GM21529 (cell line): ENCODE measurements at regions not wholly inside any gene's neighbourhood (a gene's known extent, or its start where the extent isn't known, plus 50 kb on each side); places are given as distances from the start of the nearest gene placed in this dataset.

ENCODE experiments used
- ATAC-seq: cut with Tn5 transposase; IDR thresholded peaks from one replicate; pipeline ENCODE4 v1.9.1; 2021; ENCODE audit not compliant: unreplicated experiment

DNA sequence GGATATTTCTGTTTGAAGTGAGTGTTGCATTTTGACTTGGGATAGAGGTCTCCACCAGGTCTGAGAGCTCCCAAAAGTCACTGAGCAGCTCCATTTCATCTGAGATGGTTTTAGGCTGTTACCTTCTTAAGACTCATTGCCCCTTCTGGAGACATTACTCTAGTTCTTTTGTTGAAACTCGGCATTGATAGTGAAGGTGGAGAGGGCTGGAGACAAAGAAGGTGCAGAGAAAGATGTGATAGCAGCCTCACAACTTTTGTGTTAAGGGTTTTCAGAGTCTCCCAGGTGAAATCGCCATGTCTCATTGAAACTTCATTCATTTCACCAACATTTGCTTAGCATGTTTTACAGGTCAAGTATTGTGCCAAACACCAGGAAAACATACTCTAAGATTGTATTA lies 219.6 kb downstream of the INSIG2 start:
- ATAC-seq = no peak

- ATAC-seq = no peak
Measured at GRCh38 chr2:118301248-118301647, 213.0 kb downstream of the INSIG2 start.

GRCh38 chr2:118300832-118301231 lies 212.6 kb downstream of the INSIG2 start:
- no peak for ATAC-seq

DNA sequence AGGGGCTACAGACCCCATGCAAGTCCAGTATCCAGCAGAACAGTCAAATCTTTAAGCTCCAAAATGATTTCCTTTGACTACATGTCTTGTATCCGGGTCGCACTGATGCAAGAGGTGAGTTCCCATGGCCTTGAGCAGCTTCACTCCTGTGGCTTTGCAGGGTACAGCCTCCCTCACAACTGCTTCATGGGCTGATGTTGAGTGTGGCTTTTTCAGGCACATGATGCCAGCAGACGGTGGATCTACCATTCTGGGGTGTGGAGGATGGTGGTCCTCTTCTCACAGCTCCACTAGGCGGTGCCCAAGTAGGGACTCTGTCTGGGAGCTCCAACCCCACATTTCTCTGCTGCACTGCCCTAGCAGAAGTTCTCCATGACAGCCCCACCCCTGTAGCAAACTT lies 208.4 kb downstream of the INSIG2 start:
- ATAC-seq = no peak

DNA sequence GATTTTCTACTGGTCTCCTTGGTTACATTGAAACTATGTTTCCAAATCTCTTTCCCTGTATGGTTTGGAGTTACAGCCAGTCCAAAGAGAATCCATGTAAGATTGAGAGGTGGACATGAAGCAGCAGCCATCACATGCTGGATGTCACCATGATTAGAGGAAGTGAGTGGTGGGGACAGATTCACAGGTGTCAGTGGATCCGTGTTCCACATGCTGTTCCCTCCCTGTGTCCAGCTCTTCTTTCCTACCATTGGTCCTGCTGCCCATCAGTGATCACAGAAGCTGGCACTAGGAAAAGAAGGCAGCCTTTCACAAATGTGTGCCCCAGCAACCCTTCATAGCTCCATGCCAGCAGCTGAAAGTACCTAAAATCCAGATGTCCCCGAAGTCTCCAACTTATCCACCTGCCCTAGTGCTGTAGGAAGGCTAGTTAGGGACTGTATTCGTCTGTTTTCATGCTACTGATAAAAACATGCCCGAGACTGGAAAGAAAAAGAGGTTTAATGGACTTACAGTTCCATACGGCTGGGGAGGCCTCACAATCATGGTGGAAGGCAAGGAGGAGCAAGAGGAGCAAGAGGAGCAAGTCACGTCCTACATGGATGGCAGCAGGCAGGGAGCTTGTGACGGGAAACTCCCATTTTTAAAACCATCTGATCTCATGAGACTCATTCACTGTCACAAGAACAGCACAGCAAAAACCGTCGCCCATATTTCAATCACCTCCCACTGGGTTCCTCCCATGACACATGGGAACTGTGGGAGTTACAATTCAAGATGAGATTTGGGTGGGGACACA lies 207.5 kb downstream of the INSIG2 start:
- no peak for ATAC-seq

- no peak for ATAC-seq
Measured at GRCh38 chr2:118294063-118294462, 205.8 kb downstream of the INSIG2 start.

- no peak for ATAC-seq
Measured at GRCh38 chr2:118292991-118293390, 204.7 kb downstream of the INSIG2 start.

DNA sequence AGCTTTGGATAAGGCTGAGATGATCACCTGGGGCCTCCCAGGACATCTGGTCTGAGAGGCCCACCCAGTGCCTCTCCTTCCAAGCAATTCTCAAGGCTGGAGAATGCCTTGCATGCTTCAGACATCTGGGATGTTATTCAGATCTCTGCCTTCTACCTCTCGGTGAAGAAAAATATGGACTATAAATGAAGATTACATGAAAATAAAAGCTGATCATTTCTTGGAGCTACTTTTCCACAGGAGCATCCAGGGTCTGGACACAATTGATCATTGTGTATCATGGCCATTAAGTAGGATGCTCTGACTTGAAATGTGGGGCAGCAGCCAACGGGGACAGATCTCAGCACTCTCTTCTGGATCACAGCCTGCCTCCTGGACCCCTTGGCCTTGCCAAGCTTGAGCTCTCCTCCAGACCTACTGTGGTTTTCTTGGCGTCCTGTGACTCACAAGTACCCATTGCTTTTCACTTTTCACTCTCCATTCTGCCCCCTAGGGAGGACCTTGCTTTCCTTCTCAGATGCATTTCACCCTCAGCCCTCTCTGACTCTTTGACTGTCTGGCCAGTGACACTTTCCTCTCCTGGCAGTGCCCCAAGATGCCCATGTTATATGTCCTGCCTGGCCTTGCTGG lies 203.1 kb downstream of the INSIG2 start:
- no peak for ATAC-seq

- ATAC-seq = no peak
Measured at GRCh38 chr2:118290411-118291250, 202.4 kb downstream of the INSIG2 start.

DNA sequence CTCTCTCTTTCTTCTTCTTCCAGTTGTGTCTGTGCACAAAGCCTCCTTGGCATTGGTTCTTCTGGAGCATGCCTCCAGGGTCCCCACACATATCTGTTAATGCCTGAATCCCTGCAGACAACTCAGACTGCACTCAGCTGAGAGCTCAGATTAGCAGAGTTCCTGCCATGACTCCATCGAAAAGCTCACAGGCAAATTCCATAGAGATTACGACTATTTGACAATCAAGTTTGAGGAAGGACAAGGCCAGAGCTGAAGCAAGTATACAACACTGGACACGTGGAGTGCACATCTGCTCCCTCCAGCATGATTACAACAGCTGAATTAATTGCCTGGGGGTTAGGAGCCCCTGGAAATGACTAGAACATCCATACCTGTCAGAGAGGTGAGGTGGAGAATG lies 190.7 kb downstream of the INSIG2 start:
- ATAC-seq = no peak

- no peak for ATAC-seq
Measured at GRCh38 chr2:118278046-118278445, 189.8 kb downstream of the INSIG2 start.

GRCh38 chr2:118274841-118275510 lies 186.7 kb downstream of the INSIG2 start:
- ATAC-seq = no peak

GRCh38 chr2:118272391-118272790 lies 184.1 kb downstream of the INSIG2 start:
- no peak for ATAC-seq

DNA sequence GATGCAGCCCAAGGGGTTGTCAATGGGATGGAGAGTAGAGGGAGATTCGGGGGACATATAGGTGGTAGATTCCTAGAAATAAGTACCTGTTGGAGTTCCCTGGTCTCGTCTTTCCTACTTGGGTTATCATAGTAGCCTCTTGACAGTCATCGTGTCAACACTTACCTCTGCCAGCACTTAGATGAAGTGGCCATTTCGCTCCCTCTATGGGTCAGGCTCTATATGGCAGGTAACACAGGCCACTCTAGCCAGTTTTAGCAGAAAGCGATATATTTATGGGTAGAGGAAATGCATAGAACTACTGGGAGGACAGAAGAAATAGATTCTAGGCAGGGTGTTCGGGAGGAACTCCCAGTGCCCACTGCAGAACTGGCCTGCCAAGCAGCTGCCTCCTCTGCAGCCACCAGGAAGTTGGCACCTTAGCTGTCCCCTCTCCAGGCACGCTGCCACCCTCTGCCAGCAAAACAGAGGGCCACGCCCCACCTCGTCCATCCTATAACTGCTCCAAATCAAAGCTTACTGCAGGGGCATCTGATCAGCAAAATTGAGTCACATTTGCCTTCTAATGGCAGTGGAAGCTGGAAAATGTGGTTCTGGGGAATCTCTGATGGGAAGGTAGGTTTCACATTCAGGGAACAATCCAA lies 181.3 kb downstream of the INSIG2 start:
- ATAC-seq = peak; percentile 66

GRCh38 chr2:118268268-118268667 lies 180.0 kb downstream of the INSIG2 start:
- ATAC-seq = no peak

DNA sequence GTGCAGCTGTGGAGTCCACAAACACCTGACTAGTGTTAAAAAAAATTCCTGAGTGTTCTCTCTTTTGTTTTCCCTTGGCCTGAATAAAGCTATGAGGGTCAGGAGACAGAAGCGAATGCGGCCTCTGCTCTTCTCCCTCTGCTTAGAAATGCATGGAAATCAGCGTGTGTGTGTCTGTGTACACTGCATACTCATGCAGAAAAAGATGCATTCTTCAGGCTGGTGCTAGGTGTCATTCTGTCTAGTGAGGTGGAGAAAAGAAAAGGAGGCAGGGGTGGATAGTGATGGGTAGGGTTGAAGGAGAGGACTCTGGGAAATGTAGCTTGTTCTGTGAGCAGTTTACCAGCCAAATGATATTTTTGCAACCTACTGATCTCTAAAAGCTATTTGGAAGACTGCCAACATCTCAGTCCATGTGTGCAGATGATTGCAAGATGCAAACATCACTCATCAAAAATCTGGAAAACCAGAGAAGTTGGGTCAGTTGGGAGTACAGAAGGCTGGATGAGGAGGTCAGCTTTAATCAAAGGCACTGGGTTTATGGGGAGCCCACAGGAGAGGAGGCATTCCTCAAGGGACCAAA lies 177.7 kb downstream of the INSIG2 start:
- no peak for ATAC-seq

GRCh38 chr2:118264232-118264990 lies 176.1 kb downstream of the INSIG2 start:
- ATAC-seq = no peak

DNA sequence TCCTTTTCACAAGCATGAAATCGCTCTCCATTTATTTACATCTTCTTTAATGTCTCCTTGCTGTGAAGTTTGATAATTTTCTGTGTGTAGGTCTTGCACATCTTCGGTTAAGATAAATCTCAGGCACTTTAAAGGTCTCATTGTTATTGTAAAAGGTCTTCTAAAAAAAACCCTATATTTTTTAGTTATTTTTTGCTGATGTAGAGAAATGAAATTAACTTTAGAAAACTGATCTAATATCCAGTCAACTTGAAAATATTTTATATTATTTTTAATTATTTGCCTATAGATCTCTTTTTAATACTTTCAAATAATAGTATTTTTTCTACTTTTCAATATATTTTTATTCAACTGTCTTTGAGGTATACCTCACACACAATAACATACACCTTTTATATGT lies 169.4 kb downstream of the INSIG2 start:
- no peak for ATAC-seq

DNA sequence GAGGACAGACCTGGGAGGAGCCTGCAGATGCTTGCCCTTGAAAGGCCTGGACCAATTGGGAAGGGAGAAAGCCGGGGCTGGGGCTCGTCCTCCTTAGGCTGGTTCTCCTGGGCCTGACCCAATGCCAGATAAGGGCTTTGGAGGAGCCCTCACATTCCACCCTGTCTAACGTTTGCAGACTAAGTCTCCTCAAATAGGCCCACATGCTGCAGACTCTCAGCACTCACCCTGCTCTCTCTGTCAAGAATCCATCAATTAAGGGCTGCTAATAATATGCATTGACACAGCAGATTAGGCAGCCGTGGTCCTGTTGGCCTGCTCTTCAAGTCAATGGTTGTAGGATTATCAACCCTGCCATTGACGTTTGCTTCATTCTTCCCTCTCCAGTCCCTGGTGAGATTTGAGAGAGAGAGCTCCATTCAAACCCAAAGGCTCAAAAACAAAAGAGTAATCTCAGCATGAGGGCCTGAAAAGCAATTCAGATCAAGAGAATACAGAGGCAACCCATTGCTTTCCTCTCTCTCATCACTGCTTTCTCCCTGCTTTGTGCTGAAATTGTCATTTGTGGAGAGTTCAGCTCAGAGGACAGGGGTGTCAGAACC lies 167.6 kb downstream of the INSIG2 start:
- no peak for ATAC-seq
